Breast epithelium (tissue), 3 donors: ENCODE measurements at regions not wholly inside any gene's neighbourhood (a gene's known extent, or its start where the extent isn't known, plus 50 kb on each side); places are given as distances from the start of the nearest gene placed in this dataset.

Source experiments
- POLR2A ChIP-seq: fragments of 450-650 bp; IDR thresholded peaks from one replicate; pipeline ENCODE4 v1.6.1; 2016; ENCODE audit warnings: antibody characterized with exemption, mild to moderate bottlenecking, moderate library complexity
- POLR2AphosphoS5 ChIP-seq, 3 donors: sonication (generic); formaldehyde crosslinking; IDR thresholded peaks; one replicate each; pipeline ENCODE4 v1.6.1; 2017; ENCODE audit warnings: antibody characterized with exemption in 3 of 3
- TF ChIP-seq, protein P1 (sequence below), 3 donors: fragments of 450-650 bp; IDR thresholded peaks; one replicate each; pipeline ENCODE4 v1.5.1; 2016 to 2017; ENCODE audit warnings: antibody characterized with exemption in 3 of 3, mild to moderate bottlenecking in 3 of 3, moderate library complexity in 3 of 3

DNA sequence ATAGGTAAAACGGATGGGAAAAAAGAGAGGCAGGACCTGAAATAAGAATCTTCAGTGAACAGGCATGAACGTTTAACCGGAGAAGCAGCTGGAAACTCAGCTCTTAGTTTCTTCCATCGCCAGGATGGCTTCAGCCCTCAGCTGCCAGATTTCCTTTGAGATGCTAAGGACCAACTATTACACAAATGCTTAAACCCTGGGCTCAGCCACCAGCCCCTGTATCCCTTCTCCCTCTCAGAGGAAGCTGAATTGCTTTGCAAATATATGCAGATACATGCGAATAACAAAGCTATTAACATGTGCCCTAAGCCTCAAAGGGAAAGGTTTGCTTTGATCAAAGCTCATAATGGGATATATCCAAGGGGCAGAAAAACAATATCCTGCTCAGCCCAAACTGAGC lies 515.1 kb downstream of the OMA1 start:
- TF ChIP-seq POLR2A (no peak), POLR2AphosphoS5 (IDR thresholded peaks at IDR 0.05) (no peak)
- TF ChIP-seq, protein P1, sequence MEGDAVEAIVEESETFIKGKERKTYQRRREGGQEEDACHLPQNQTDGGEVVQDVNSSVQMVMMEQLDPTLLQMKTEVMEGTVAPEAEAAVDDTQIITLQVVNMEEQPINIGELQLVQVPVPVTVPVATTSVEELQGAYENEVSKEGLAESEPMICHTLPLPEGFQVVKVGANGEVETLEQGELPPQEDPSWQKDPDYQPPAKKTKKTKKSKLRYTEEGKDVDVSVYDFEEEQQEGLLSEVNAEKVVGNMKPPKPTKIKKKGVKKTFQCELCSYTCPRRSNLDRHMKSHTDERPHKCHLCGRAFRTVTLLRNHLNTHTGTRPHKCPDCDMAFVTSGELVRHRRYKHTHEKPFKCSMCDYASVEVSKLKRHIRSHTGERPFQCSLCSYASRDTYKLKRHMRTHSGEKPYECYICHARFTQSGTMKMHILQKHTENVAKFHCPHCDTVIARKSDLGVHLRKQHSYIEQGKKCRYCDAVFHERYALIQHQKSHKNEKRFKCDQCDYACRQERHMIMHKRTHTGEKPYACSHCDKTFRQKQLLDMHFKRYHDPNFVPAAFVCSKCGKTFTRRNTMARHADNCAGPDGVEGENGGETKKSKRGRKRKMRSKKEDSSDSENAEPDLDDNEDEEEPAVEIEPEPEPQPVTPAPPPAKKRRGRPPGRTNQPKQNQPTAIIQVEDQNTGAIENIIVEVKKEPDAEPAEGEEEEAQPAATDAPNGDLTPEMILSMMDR (IDR thresholded peaks at IDR 0.05) = no peak
